Activated CD8-positive, alpha-beta memory T cell treated with anti-CD3 and anti-CD28 coated beads, Interleukin-2, amount 10 ng/mL, durations not matched to agents 7 days and 5 days (primary cell): ENCODE measurements at regions not wholly inside any gene's neighbourhood (a gene's known extent, or its start where the extent isn't known, plus 50 kb on each side); places are given as distances from the start of the nearest gene placed in this dataset.

ENCODE experiments used
- ATAC-seq: fragments of 150-1000 bp; cut with Tn5 transposase; one replicate; pipeline ENCODE4 v1.10.0; 2021; ENCODE audit warnings: moderate library complexity
- CTCF ChIA-PET: fragments of 350-600 bp; sonication (Branson Sonifier 250); formaldehyde crosslinking; loops from one replicate; lab custom pipeline; 2021; ENCODE audit warnings: antibody characterized with exemption; lab: Charles Lee
- DNase-seq: peaks from one replicate; pipeline ENCODE4 v3.0.0-alpha.2; 2020
- H3K27ac Mint-ChIP-seq: one replicate; pipeline ENCODE4 v1.8.0; 2021; ENCODE audit warnings: mild to moderate bottlenecking, mixed read lengths
- H3K27me3 Mint-ChIP-seq: one replicate; pipeline ENCODE4 v1.8.0; 2021; ENCODE audit warnings: mixed read lengths
- H3K36me3 Mint-ChIP-seq: one replicate; pipeline ENCODE4 v1.8.0; 2021; ENCODE audit warnings: mild to moderate bottlenecking, mixed read lengths
- H3K4me1 Mint-ChIP-seq: one replicate; pipeline ENCODE4 v1.8.0; 2021; ENCODE audit warnings: mixed read lengths
- H3K4me3 Mint-ChIP-seq: one replicate; pipeline ENCODE4 v1.8.0; 2021; ENCODE audit warnings: mild to moderate bottlenecking, moderate library complexity, mixed read lengths
- H3K9me3 Mint-ChIP-seq: one replicate; pipeline ENCODE4 v1.8.0; 2022; ENCODE audit warnings: low read depth, mixed read lengths

GRCh38 chr22:42217752-42218280 is 52.6 kb downstream of the TCF20 start:
- peaks cover 46% of the 10 kb centered on the region for H3K4me1 Mint-ChIP-seq
- H3K27ac Mint-ChIP-seq = peak overlapping the region; percentile 94
- H3K9me3 Mint-ChIP-seq = no peaks in the 10 kb centered on the region
- peaks cover 23% of the 10 kb centered on the region for H3K36me3 Mint-ChIP-seq
- no peaks in the 10 kb centered on the region for H3K27me3 Mint-ChIP-seq
- ATAC-seq = no peak
- no peak for DNase-seq
- H3K4me3 Mint-ChIP-seq = peak overlapping the region; percentile 34
- CTCF ChIA-PET = interaction anchor here (1.1 to 2.4 kb wide), 6 partner anchors 20 to 227 kb away, joined by 3 to 8 read pairs (median 4); no protein-coding TSS in a partner anchor

- peak overlapping the region; percentile 94 for H3K27ac Mint-ChIP-seq
- ATAC-seq (peak; percentile 83), DNase-seq (peak; percentile 60)
- H3K4me1 Mint-ChIP-seq = peaks cover 39% of the 10 kb centered on the region
- peak overlapping the region; percentile 34 for H3K4me3 Mint-ChIP-seq
- CTCF ChIA-PET = interaction anchor here (1.1 to 2.4 kb wide), 6 partner anchors 15 to 227 kb away, joined by 3 to 8 read pairs (median 4); no protein-coding TSS in a partner anchor
- H3K9me3 Mint-ChIP-seq = no peaks in the 10 kb centered on the region
- peaks cover 23% of the 10 kb centered on the region for H3K36me3 Mint-ChIP-seq
- H3K27me3 Mint-ChIP-seq = no peaks in the 10 kb centered on the region
Observed at GRCh38 chr22:42217019-42217751, 53.3 kb downstream of the TCF20 start.

- Mint-ChIP-seq H3K36me3 (peaks cover 26% of the 10 kb centered on the region), H3K4me3 (no peak overlapping the region), H3K27me3 (no peaks in the 10 kb centered on the region), H3K9me3 (no peaks in the 10 kb centered on the region), H3K27ac (peak overlapping the region; percentile 48), H3K4me1 (peaks cover 27% of the 10 kb centered on the region)
- DNase-seq (no peak), ATAC-seq (no peak)
- CTCF ChIA-PET = no interaction called here
Observed at GRCh38 chr22:42214633-42215415, 55.6 kb downstream of the TCF20 start.

GRCh38 chr22:42208362-42208761 is 62.1 kb downstream of the TCF20 start:
- H3K36me3 Mint-ChIP-seq = peaks cover 27% of the 10 kb centered on the region
- peak overlapping the region; percentile 71 for H3K27ac Mint-ChIP-seq
- peak overlapping the region; percentile 48 for H3K4me3 Mint-ChIP-seq
- DNase-seq (no peak), ATAC-seq (peak; percentile 63)
- H3K27me3 Mint-ChIP-seq = no peaks in the 10 kb centered on the region
- peaks cover 26% of the 10 kb centered on the region for H3K4me1 Mint-ChIP-seq
- no peaks in the 10 kb centered on the region for H3K9me3 Mint-ChIP-seq
- CTCF ChIA-PET = interaction anchor here (0.8 to 1.8 kb wide), 2 partner anchors 10 to 39 kb away, joined by 3 to 6 read pairs; no protein-coding TSS in a partner anchor

GRCh38 chr22:42207918-42208317 is 62.5 kb downstream of the TCF20 start:
- CTCF ChIA-PET = interaction anchor here (0.5 to 1.8 kb wide), 4 partner anchors 10 to 95 kb away, joined by 3 to 6 read pairs (median 4); no protein-coding TSS in a partner anchor
- Mint-ChIP-seq H3K27me3 (no peaks in the 10 kb centered on the region), H3K27ac (peak overlapping the region; percentile 71), H3K4me1 (peaks cover 31% of the 10 kb centered on the region), H3K4me3 (peak overlapping the region; percentile 48), H3K9me3 (no peaks in the 10 kb centered on the region), H3K36me3 (peaks cover 23% of the 10 kb centered on the region)
- DNase-seq = no peak
- ATAC-seq = peak; percentile 83

GRCh38 chr22:42203609-42204008 is 66.8 kb downstream of the TCF20 start:
- ATAC-seq (no peak), DNase-seq (no peak)
- Mint-ChIP-seq H3K27me3 (no peaks in the 10 kb centered on the region), H3K36me3 (peaks cover 36% of the 10 kb centered on the region), H3K4me3 (no peak overlapping the region), H3K9me3 (no peaks in the 10 kb centered on the region), H3K4me1 (peaks cover 52% of the 10 kb centered on the region), H3K27ac (peak overlapping the region; percentile 93)
- CTCF ChIA-PET = no interaction called here

GRCh38 chr22:42202669-42203068 is 67.8 kb downstream of the TCF20 start:
- CTCF ChIA-PET = interaction anchor here (0.7 to 1.5 kb wide), 10 partner anchors 9 to 242 kb away, joined by 3 to 5 read pairs (median 4); no protein-coding TSS in a partner anchor
- peak; percentile 85 for ATAC-seq
- Mint-ChIP-seq H3K27me3 (no peaks in the 10 kb centered on the region), H3K36me3 (peaks cover 33% of the 10 kb centered on the region), H3K9me3 (no peaks in the 10 kb centered on the region), H3K27ac (peak overlapping the region; percentile 93), H3K4me1 (peaks cover 45% of the 10 kb centered on the region), H3K4me3 (peak overlapping the region; percentile 74)
- peak; percentile 84 for DNase-seq

- ATAC-seq = peak; percentile 86
- Mint-ChIP-seq H3K4me1 (peaks cover 45% of the 10 kb centered on the region), H3K4me3 (peak overlapping the region; percentile 74), H3K36me3 (peaks cover 33% of the 10 kb centered on the region), H3K9me3 (no peaks in the 10 kb centered on the region), H3K27me3 (no peaks in the 10 kb centered on the region), H3K27ac (peak overlapping the region; percentile 93)
- CTCF ChIA-PET = interaction anchor here (0.6 to 1.5 kb wide), 11 partner anchors 8 to 838 kb away, joined by 3 to 7 read pairs (median 4); no protein-coding TSS in a partner anchor
- peak; percentile 73 for DNase-seq
Observed at GRCh38 chr22:42202048-42202447, 68.4 kb downstream of the TCF20 start.

GRCh38 chr22:42199025-42199424 is 68.4 kb upstream of the CYP2D6 start:
- H3K9me3 Mint-ChIP-seq = no peaks in the 10 kb centered on the region
- DNase-seq = no peak
- H3K27ac Mint-ChIP-seq = no peak overlapping the region
- no peak for ATAC-seq
- H3K27me3 Mint-ChIP-seq = no peaks in the 10 kb centered on the region
- H3K4me1 Mint-ChIP-seq = peaks cover 50% of the 10 kb centered on the region
- H3K4me3 Mint-ChIP-seq = no peak overlapping the region
- peaks cover 25% of the 10 kb centered on the region for H3K36me3 Mint-ChIP-seq
- CTCF ChIA-PET = interaction anchor here (1.7 to 2.8 kb wide), 2 partner anchors 9 to 26 kb away, joined by 4 to 6 read pairs; no protein-coding TSS in a partner anchor

GRCh38 chr22:42198226-42198625 is 67.6 kb upstream of the CYP2D6 start:
- Mint-ChIP-seq H3K9me3 (no peaks in the 10 kb centered on the region), H3K36me3 (peaks cover 22% of the 10 kb centered on the region), H3K27ac (no peak overlapping the region), H3K27me3 (no peaks in the 10 kb centered on the region), H3K4me1 (peaks cover 50% of the 10 kb centered on the region), H3K4me3 (no peak overlapping the region)
- CTCF ChIA-PET = interaction anchor here (0.7 to 2.8 kb wide), 3 partner anchors 10 to 35 kb away, joined by 3 to 6 read pairs (median 4); no protein-coding TSS in a partner anchor
- no peak for DNase-seq
- ATAC-seq = no peak

GRCh38 chr22:42196454-42196853 is 65.8 kb upstream of the CYP2D6 start:
- Mint-ChIP-seq H3K36me3 (peaks cover 16% of the 10 kb centered on the region), H3K27ac (no peak overlapping the region), H3K4me3 (no peak overlapping the region), H3K9me3 (no peaks in the 10 kb centered on the region), H3K27me3 (no peaks in the 10 kb centered on the region), H3K4me1 (peaks cover 45% of the 10 kb centered on the region)
- DNase-seq (no peak), ATAC-seq (no peak)
- CTCF ChIA-PET = interaction anchor here (0.7 to 2.8 kb wide), 2 partner anchors 12 to 23 kb away, joined by 3 to 6 read pairs; no protein-coding TSS in a partner anchor

GRCh38 chr22:42194953-42195352 is 64.3 kb upstream of the CYP2D6 start:
- no peaks in the 10 kb centered on the region for H3K9me3 Mint-ChIP-seq
- CTCF ChIA-PET = no interaction called here
- ATAC-seq (no peak), DNase-seq (no peak)
- H3K4me1 Mint-ChIP-seq = peaks cover 33% of the 10 kb centered on the region
- H3K36me3 Mint-ChIP-seq = peaks cover 8% of the 10 kb centered on the region
- no peak overlapping the region for H3K27ac Mint-ChIP-seq
- no peaks in the 10 kb centered on the region for H3K27me3 Mint-ChIP-seq
- H3K4me3 Mint-ChIP-seq = no peak overlapping the region
